ENCODE measurements at regions not wholly inside any gene's neighbourhood (a gene's known extent, or its start where the extent isn't known, plus 50 kb on each side); places are given as distances from the start of the nearest gene placed in this dataset.

- H3K36me3 Mint-ChIP-seq (ENCODE audit: low read depth), result no peaks in the 10 kb centered on the region
- CTCF ChIA-PET, result interaction anchor here (0.9 kb wide), 1 partner anchor 213 kb away, joined by 3 read pairs; no protein-coding TSS in a partner anchor
- no peak overlapping the region for H3K27ac Mint-ChIP-seq
- no peak for TF ChIP-seq CTCF (IDR thresholded peaks at IDR 0.05)
- H3K9me3 Mint-ChIP-seq, result no peaks in the 10 kb centered on the region
- no peaks in the 10 kb centered on the region for H3K4me1 Mint-ChIP-seq (ENCODE audit: low read depth)
- ATAC-seq, result no peak
- no peaks in the 10 kb centered on the region for H3K27me3 Mint-ChIP-seq
- intact Hi-C loops (cut with micrococcal nuclease), result no loop called here
- H3K4me3 Mint-ChIP-seq, result no peak overlapping the region
- DNase-seq, result no peak
- POLR2A ChIA-PET, result no interaction called here
Observed at GRCh38 chr18:49648811-49649210, 87.0 kb downstream of the LIPG start.

Measured in activated CD8-positive, alpha-beta T cell treated with anti-CD3 and anti-CD28 coated beads for 36 hours (primary cell).